H9 (cell line): ENCODE measurements at regions not wholly inside any gene's neighbourhood (a gene's known extent, or its start where the extent isn't known, plus 50 kb on each side); places are given as distances from the start of the nearest gene placed in this dataset.

Experiments
- DNase-seq: peaks from one replicate; pipeline ENCODE4 v3.0.0-alpha.2; 2017
- H2AFZ ChIP-seq: one replicate; pipeline ENCODE4 v1.6.1; 2013; ENCODE audit warnings: mild to moderate bottlenecking, low read length, control low read depth, moderate library complexity
- H2AK5ac ChIP-seq: 2 replicates; pipeline ENCODE4 v1.6.1; 2013; ENCODE audit warnings: low read length, control low read depth, mixed read lengths; ENCODE audit not compliant: insufficient read length
- H2BK120ac ChIP-seq: one replicate; pipeline ENCODE4 v1.6.1; 2013; ENCODE audit warnings: low read depth, mild to moderate bottlenecking, low read length, control low read depth, inconsistent platforms; ENCODE audit not compliant: poor library complexity, severe bottlenecking
- H2BK12ac ChIP-seq: 2 replicates; pipeline ENCODE4 v1.6.1; 2013; ENCODE audit warnings: low read length, control low read depth, mixed read lengths, low read depth; ENCODE audit not compliant: insufficient read length
- H2BK15ac ChIP-seq: 2 replicates; pipeline ENCODE4 v1.6.1; 2013; ENCODE audit warnings: low read depth, low read length, control low read depth
- H2BK20ac ChIP-seq: one replicate; pipeline ENCODE4 v1.6.1; 2013; ENCODE audit warnings: low read depth, mild to moderate bottlenecking, low read length, control low read depth, inconsistent platforms; ENCODE audit not compliant: poor library complexity, severe bottlenecking
- H2BK5ac ChIP-seq: 2 replicates; pipeline ENCODE4 v1.6.1; 2013; ENCODE audit warnings: low read length, control low read depth, mixed read lengths; ENCODE audit not compliant: insufficient read length
- H3K14ac ChIP-seq: 2 replicates; pipeline ENCODE4 v1.6.1; 2013; ENCODE audit warnings: low read length, control low read depth; ENCODE audit not compliant: insufficient read depth
- H3K18ac ChIP-seq: 2 replicates; pipeline ENCODE4 v1.6.1; 2013; ENCODE audit warnings: low read depth, mild to moderate bottlenecking, mixed read lengths, low read length, control low read depth; ENCODE audit not compliant: insufficient read length
- H3K23ac ChIP-seq: 2 replicates; pipeline ENCODE4 v1.6.1; 2013; ENCODE audit warnings: low read length, control low read depth, mixed read lengths, low read depth; ENCODE audit not compliant: insufficient read length
- H3K23me2 ChIP-seq: 2 replicates; pipeline ENCODE4 v1.6.1; 2013; ENCODE audit warnings: low read depth, mild to moderate bottlenecking, mixed read lengths, low read length, control low read depth; ENCODE audit not compliant: insufficient read length, poor library complexity, severe bottlenecking
- H3K27ac ChIP-seq: 2 replicates; pipeline ENCODE4 v1.5.1; 2013; ENCODE audit warnings: low read length, control low read depth, mixed read lengths, low read depth; ENCODE audit not compliant: insufficient read length
- H3K27me3 ChIP-seq: 2 replicates; pipeline ENCODE4 v1.6.1; 2013; ENCODE audit warnings: low read length, control low read depth, inconsistent platforms; ENCODE audit not compliant: insufficient read depth
- H3K4ac ChIP-seq: 2 replicates; pipeline ENCODE4 v1.6.1; 2013; ENCODE audit warnings: low read depth, mild to moderate bottlenecking, control low read depth, inconsistent platforms, low read length, moderate library complexity
- H3K4me1 ChIP-seq: 2 replicates; pipeline ENCODE4 v1.6.1; 2013; ENCODE audit warnings: low read length, control low read depth, inconsistent platforms; ENCODE audit not compliant: insufficient read depth
- H3K4me2 ChIP-seq: 2 replicates; pipeline ENCODE4 v1.6.1; 2013; ENCODE audit warnings: low read length, control low read depth, mixed read lengths; ENCODE audit not compliant: insufficient read length, insufficient read depth
- H3K56ac ChIP-seq: 2 replicates; pipeline ENCODE4 v1.6.1; 2013; ENCODE audit warnings: low read depth, mild to moderate bottlenecking, mixed read lengths, low read length, control low read depth; ENCODE audit not compliant: insufficient read length
- H3K79me1 ChIP-seq: 2 replicates; pipeline ENCODE4 v1.6.1; 2013; ENCODE audit warnings: low read depth, mild to moderate bottlenecking, moderate library complexity, low read length, control low read depth, inconsistent platforms; ENCODE audit not compliant: insufficient read depth, poor library complexity, severe bottlenecking
- H3K79me2 ChIP-seq: 2 replicates; pipeline ENCODE4 v1.6.1; 2013; ENCODE audit warnings: low read length, control low read depth, inconsistent platforms; ENCODE audit not compliant: insufficient read depth
- H3K9ac ChIP-seq: 2 replicates; pipeline ENCODE4 v1.6.1; 2013; ENCODE audit warnings: low read length, control low read depth, mixed read lengths; ENCODE audit not compliant: insufficient read length; ENCODE audit errors: extremely low read depth
- H3K9me3 ChIP-seq: one replicate; pipeline ENCODE4 v1.6.1; 2013; ENCODE audit warnings: low read depth, low read length, inconsistent platforms; ENCODE audit not compliant: control insufficient read depth
- H3T11ph ChIP-seq: one replicate; pipeline ENCODE4 v1.6.1; 2013; ENCODE audit warnings: mild to moderate bottlenecking, low read length, control low read depth, inconsistent platforms
- H4K20me1 ChIP-seq: one replicate; pipeline ENCODE4 v1.6.1; 2013; ENCODE audit not compliant: control insufficient read depth, insufficient read length, insufficient read depth
- H4K5ac ChIP-seq: 2 replicates; pipeline ENCODE4 v1.6.1; 2013; ENCODE audit warnings: low read depth, mild to moderate bottlenecking, mixed read lengths, low read length, control low read depth; ENCODE audit not compliant: insufficient read length
- H4K8ac ChIP-seq: replicated peaks from 2 replicates; pipeline ENCODE4 v1.6.1; 2013; ENCODE audit warnings: low read length, control low read depth, mixed read lengths, low read depth; ENCODE audit not compliant: insufficient read length
- H4K91ac ChIP-seq: 2 replicates; pipeline ENCODE4 v1.6.1; 2013; ENCODE audit warnings: low read depth, mild to moderate bottlenecking, moderate library complexity, mixed read lengths, low read length, control low read depth; ENCODE audit not compliant: insufficient read length
- H3K27ac Mint-ChIP-seq, 3 experiments: 2 replicates in 2 of 3; 3 replicates in 1 of 3; pipeline ENCODE4 v1.8.0; 2020 to 2021; ENCODE audit warnings: mixed read lengths in 3 of 3, mild to moderate bottlenecking in 1 of 3, moderate library complexity in 1 of 3
- H3K27me3 Mint-ChIP-seq: 2 replicates; pipeline ENCODE4 v1.8.0; 2021; ENCODE audit warnings: low read depth, mild to moderate bottlenecking, moderate library complexity, mixed read lengths
- H3K36me3 Mint-ChIP-seq, 3 experiments: 2 replicates in 2 of 3; 3 replicates in 1 of 3; pipeline ENCODE4 v1.8.0; 2020 to 2021; ENCODE audit warnings: low read depth in 3 of 3, mixed read lengths in 3 of 3; ENCODE audit not compliant: insufficient read depth in 1 of 3
- H3K4me1 Mint-ChIP-seq, 2 experiments: 2 replicates each; pipeline ENCODE4 v1.8.0; 2020; ENCODE audit warnings: mixed read lengths in 2 of 2
- H3K4me3 Mint-ChIP-seq, 2 experiments: 2 replicates in 1 of 2; 3 replicates in 1 of 2; pipeline ENCODE4 v1.8.0; 2020 to 2021; ENCODE audit warnings: mild to moderate bottlenecking in 2 of 2, mixed read lengths in 2 of 2, moderate library complexity in 1 of 2
- H3K9me3 Mint-ChIP-seq, 2 experiments: 2 replicates in 1 of 2; 3 replicates in 1 of 2; pipeline ENCODE4 v1.8.0; 2020; ENCODE audit warnings: mild to moderate bottlenecking in 2 of 2, mixed read lengths in 2 of 2, moderate library complexity in 1 of 2
- WGBS: extraction: QIAGEN DNeasy Blood & Tissue Kit; methylation state at CpG from one replicate; pipeline ENCODE4 v1.1.7; 2013; ENCODE audit warnings: missing lambda C conversion rate, low lambda C conversion rate, mixed read lengths; ENCODE audit not compliant: insufficient read length; ENCODE audit errors: extremely low coverage; 5-methylcytosine and 5-hydroxymethylcytosine counted together
- TF ChIP-seq, protein P1 (sequence below): fragments of 200-600 bp; sonication (generic); conservative IDR thresholded peaks from 3 replicates; pipeline ENCODE4 v1.8.0; 2021; ENCODE audit warnings: antibody characterized with exemption, mild to moderate bottlenecking

- no peak overlapping the region for H2BK5ac ChIP-seq
- H3K18ac ChIP-seq, result no peak overlapping the region
- no CpG with 5 or more reads among the region's 1 CpG for WGBS
- H4K91ac ChIP-seq, result no peak overlapping the region
- H4K8ac ChIP-seq, result no peak overlapping the region
- H2BK12ac ChIP-seq, result no peak overlapping the region
- no peaks in the 10 kb centered on the region for H3K23me2 ChIP-seq
- no peak overlapping the region for H3K23ac ChIP-seq
- Mint-ChIP-seq H3K4me3 (no peak overlapping the region), H3K9me3 (peaks cover 11 to 13% of the 10 kb centered on the region in 2 experiments; a peak in 4 of 5 replicates), H3K27me3 (no peaks in the 10 kb centered on the region), H3K4me1 (peaks cover 0 to 4% of the 10 kb centered on the region in 2 experiments; a peak in 2 of 4 replicates), H3K36me3 (peaks cover 0 to 6% (median 3%) of the 10 kb centered on the region in 3 experiments; a peak in 3 of 7 replicates), H3K27ac (no peak overlapping the region)
- TF ChIP-seq, protein P1, sequence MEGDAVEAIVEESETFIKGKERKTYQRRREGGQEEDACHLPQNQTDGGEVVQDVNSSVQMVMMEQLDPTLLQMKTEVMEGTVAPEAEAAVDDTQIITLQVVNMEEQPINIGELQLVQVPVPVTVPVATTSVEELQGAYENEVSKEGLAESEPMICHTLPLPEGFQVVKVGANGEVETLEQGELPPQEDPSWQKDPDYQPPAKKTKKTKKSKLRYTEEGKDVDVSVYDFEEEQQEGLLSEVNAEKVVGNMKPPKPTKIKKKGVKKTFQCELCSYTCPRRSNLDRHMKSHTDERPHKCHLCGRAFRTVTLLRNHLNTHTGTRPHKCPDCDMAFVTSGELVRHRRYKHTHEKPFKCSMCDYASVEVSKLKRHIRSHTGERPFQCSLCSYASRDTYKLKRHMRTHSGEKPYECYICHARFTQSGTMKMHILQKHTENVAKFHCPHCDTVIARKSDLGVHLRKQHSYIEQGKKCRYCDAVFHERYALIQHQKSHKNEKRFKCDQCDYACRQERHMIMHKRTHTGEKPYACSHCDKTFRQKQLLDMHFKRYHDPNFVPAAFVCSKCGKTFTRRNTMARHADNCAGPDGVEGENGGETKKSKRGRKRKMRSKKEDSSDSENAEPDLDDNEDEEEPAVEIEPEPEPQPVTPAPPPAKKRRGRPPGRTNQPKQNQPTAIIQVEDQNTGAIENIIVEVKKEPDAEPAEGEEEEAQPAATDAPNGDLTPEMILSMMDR, result no peak
- DNase-seq, result no peak
- no peaks in the 10 kb centered on the region for H3K4me1 ChIP-seq
- no peak overlapping the region for H3K56ac ChIP-seq
- H3K4me2 ChIP-seq, result no peak overlapping the region
- no peaks in the 10 kb centered on the region for H3K9me3 ChIP-seq
- H4K20me1 ChIP-seq, result no peaks in the 10 kb centered on the region
- no peak overlapping the region for H2AK5ac ChIP-seq
- H2BK20ac ChIP-seq, result no peak overlapping the region
- H3K4ac ChIP-seq, result no peak overlapping the region
- H3K14ac ChIP-seq, result no peak overlapping the region
- no peak overlapping the region for H2BK15ac ChIP-seq
- no peak overlapping the region for H2AFZ ChIP-seq
- H3K27me3 ChIP-seq, result no peaks in the 10 kb centered on the region
- H3K27ac ChIP-seq, result no peak overlapping the region
- H2BK120ac ChIP-seq, result no peak overlapping the region
- no peaks in the 10 kb centered on the region for H3K79me1 ChIP-seq
- no peak overlapping the region for H3T11ph ChIP-seq
- H4K5ac ChIP-seq, result no peak overlapping the region
- H3K9ac ChIP-seq, result no peak overlapping the region
- no peaks in the 10 kb centered on the region for H3K79me2 ChIP-seq
These were observed 234.3 kb downstream of the LRATD1 start for GRCh38 chr2:14866736-14867352.
